HG03139 (cell line): ENCODE measurements at regions not wholly inside any gene's neighbourhood (a gene's known extent, or its start where the extent isn't known, plus 50 kb on each side); places are given as distances from the start of the nearest gene placed in this dataset.

Experiments used
- ATAC-seq: cut with Tn5 transposase; IDR thresholded peaks from one replicate; pipeline ENCODE4 v1.9.1; 2021; ENCODE audit not compliant: unreplicated experiment

DNA sequence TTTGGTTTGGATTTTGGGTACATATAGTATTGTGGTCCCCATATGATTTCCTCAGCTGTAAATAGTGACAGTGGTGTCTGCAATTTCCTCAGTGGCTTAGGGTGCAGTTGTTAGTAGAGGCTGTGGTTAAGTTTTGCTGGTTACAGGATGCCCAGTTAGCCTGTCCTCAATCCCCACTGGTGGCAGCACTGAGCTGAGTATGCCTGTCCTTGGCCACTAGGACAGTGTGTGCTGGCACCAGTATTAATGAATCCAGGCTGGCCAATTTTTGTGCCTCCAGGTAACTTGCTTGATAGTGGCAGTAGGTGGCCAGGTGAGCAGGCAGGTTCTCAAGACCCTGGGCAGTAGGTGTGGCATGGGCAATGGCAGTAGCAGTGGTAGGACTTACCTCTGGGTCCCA, 973.1 kb downstream of the TMEM182 start:
- no peak for ATAC-seq

DNA sequence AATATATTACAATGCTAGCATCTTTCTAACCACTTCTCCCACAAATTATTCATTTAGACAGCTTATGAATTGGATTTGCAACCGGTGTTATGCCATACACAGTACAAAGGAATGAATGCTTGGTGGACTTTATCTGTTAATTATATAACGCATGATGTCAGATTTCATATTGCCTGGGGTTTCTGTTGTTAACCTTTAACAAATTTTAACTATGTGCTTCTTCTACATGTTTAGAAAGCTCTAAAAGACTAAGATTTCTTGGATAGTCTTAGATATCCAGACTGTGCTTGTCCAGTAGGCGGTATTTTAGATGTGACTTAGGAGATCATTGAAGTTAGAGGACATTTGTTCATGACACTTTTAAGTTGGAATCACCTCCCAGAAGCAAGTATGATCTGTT, 976.3 kb downstream of the TMEM182 start:
- no peak for ATAC-seq

GRCh38 chr2:103738606-103739005, 976.8 kb downstream of the TMEM182 start:
- no peak for ATAC-seq

DNA sequence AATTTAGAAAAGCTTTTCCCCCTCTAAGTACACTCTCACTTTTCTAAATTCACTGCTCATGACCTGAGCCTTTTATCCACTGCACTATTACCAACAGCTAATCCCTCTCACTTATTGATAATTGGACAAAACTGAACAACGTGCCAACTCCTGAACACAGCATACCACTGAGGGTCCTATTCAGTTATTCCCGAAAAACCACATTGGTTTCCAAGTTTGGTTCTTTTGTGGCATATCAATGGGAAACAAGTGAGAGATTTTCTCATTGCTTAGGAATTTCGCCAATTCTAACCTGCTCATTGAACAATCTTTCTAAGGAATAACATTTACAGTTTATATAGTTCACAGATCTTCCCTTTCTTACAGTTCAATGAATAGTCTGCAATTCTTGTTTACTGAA, 977.4 kb downstream of the TMEM182 start:
- no peak for ATAC-seq

DNA sequence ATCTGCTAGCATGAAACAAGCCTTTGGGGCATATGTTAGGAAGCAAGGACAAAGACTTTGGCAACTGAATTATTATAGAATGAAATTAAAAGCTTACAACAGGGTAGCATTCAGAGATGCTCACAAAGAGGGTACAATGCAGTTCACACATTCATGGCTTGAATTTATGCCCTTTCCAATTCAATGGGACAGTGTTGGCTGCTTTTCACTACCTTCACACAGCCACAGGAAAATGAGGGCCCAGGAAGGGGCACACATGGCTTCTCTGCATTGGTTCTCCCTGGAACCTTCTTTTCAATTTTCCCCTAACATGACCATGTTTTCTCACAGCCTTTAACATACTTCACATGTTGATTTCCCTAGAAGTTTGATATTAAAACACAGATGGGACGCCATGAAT, 978.1 kb downstream of the TMEM182 start:
- ATAC-seq: no peak

- no peak for ATAC-seq
These were observed 978.8 kb downstream of the TMEM182 start for GRCh38 chr2:103740631-103741030.

GRCh38 chr2:103743195-103743594, 981.4 kb downstream of the TMEM182 start:
- no peak for ATAC-seq

GRCh38 chr2:103754530-103754929, 992.7 kb downstream of the TMEM182 start:
- ATAC-seq: no peak

GRCh38 chr2:103773884-103774283, 1012.1 kb downstream of the TMEM182 start:
- ATAC-seq: no peak

- no peak for ATAC-seq
These were observed 1018.4 kb downstream of the TMEM182 start for GRCh38 chr2:103780088-103780702.

DNA sequence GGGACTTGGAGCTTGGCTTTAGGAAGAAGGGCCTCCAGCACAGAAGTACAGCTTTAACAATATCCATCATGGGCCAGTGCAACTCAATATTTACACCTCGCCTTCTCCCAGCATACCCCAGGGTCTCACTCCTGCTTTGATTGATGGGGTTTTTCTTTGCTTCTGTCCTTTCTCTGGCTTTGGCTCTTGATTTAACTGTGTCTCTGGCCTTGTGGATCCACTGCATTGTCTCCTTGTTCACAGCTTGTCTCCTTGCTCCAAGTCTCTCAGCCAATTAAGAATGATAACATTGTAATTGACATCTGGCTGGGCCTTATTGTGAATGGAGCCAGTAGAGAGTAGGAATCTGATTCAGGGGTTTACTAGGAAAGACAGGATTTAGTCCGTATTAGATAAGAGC, 1019.5 kb downstream of the TMEM182 start:
- ATAC-seq: no peak

DNA sequence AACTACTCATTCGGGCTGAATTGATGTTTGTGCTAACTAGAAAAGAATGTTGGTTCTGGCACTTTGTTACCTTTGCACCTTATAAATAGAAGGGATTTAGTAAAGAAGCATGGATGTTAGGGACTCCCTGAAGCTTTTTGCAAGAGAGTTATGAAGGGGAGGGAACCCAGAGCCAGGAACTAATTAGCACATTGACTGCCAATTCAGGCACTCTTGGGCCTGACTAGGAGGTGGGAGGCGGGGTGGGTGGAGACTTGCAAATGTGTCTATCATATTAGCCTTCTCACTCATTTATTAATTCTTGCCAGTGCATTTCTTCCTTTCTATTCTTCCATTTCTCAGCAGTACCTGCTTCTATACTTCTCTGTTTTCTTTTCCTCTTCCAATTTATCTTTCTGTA, 1022.4 kb downstream of the TMEM182 start:
- no peak for ATAC-seq

DNA sequence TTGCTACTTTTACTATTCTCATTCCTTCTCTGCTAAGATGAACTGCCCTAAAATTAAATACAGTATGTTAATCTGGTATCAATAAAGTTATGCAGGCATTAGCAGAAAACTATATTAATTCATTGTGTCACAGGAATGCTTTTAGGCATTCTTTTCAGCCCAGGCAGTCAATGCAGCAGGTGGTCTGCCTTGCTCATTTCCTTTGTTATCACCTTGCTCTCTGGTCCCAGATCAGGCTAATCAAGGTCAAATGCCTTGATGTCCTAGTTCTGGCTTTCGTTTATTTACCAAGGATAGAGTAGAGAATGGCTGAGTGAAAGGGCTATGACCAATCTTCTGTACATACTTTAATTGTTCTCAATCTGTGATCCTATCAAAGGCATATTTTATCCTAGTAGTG, 1023.6 kb downstream of the TMEM182 start:
- ATAC-seq: no peak

DNA sequence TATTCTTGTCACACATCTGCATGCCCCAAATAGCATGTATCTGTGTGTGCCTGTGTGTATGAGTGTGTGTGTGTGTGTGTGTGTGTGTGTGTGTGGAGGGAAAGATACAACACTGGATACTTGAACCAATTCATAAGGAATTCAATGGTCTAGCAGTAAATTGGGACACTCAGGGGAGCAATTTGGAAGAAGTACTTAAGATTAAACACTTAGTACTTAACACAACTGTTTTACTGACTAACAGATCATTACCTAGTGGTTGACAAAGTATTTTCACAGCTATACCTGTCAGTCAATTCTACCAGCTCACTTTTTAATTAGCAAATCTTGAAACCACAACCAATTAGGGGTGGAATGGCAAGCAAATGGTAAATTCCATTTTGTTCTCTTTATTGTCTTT, 1024.1 kb downstream of the TMEM182 start:
- no peak for ATAC-seq

- no peak for ATAC-seq
These were observed 1026.6 kb downstream of the TMEM182 start for GRCh38 chr2:103788389-103788788.

GRCh38 chr2:103788951-103789350, 1027.1 kb downstream of the TMEM182 start:
- no peak for ATAC-seq

- no peak for ATAC-seq
These were observed 1027.7 kb downstream of the TMEM182 start for GRCh38 chr2:103789381-103790095.

GRCh38 chr2:103792042-103792441, 1030.2 kb downstream of the TMEM182 start:
- ATAC-seq: no peak

DNA sequence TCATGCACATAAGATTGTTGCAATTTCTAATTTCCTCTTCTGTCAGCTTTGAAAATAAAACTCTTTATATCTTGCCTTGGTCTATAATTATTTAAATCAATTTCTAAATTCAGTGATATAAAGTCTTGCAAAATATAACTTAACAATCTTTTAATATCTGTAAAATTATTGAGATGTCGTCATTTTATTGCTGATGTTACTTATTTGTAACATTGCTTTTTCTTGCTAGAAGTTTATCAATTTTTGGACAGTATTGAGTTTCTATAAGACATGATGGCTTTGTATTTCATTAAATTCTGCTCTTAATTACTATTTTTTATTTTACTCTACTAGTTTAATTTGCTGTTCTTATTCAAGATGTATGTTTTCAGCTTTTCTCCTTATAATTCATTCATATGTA, 1036.5 kb downstream of the TMEM182 start:
- ATAC-seq: no peak

- ATAC-seq: no peak
These were observed 1042.2 kb downstream of the TMEM182 start for GRCh38 chr2:103804013-103804412.

DNA sequence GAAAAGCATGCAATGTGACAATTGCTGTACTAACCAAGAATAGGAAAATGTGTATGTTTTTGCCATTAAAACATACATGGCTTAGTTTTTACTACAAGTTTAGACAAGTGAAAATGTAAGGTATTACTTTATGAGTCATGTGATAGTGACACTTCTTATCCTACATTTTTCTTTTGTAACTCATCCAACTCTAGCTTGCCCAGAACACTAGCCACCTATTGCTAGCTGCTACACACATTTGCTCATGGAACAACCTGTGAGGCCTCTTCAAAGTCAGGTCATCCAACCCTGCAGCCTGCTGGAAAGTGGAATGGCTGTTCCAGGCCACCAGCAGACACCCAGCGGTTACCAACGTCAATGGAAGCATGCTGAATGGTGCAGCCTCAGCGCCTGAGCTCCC, 1043.9 kb downstream of the TMEM182 start:
- no peak for ATAC-seq

- ATAC-seq: no peak
These were observed 1045.1 kb upstream of the POU3F3 start for GRCh38 chr2:103808814-103809213.

- ATAC-seq: no peak
These were observed 1044.5 kb upstream of the POU3F3 start for GRCh38 chr2:103809415-103809814.
